Keratinocyte (primary cell): ENCODE measurements at regions not wholly inside any gene's neighbourhood (a gene's known extent, or its start where the extent isn't known, plus 50 kb on each side); places are given as distances from the start of the nearest gene placed in this dataset.

ENCODE experiments used
- DNase-seq: peaks from one replicate; pipeline ENCODE4 v3.0.0-alpha.2; 2011; ENCODE audit warnings: low read depth, missing footprints, low spot score
- FAIRE-seq: peaks from 2 replicates; lab custom pipeline; 2011; peaks lifted over from hg19 to GRCh38; lab: Jason Lieb, UNC
- H2AFZ ChIP-seq: 2 replicates; pipeline ENCODE4 v1.6.0; 2012; ENCODE audit warnings: low read length, control low read depth, inconsistent platforms; ENCODE audit not compliant: control insufficient read depth
- H3K27ac ChIP-seq: 2 replicates; pipeline ENCODE4 v1.5.1; 2011; ENCODE audit warnings: low read length; ENCODE audit not compliant: control insufficient read depth, insufficient read depth
- H3K27me3 ChIP-seq: 3 replicates; pipeline ENCODE4 v1.6.0; 2011; ENCODE audit warnings: low read length; ENCODE audit not compliant: control insufficient read depth, insufficient read depth; ENCODE audit errors: extremely low read depth
- H3K36me3 ChIP-seq, 2 experiments: 2 replicates in 1 of 2; 3 replicates in 1 of 2; pipeline ENCODE4 v1.5.1; 2011; ENCODE audit warnings: low read length in 2 of 2, mild to moderate bottlenecking in 1 of 2; ENCODE audit not compliant: control insufficient read depth in 2 of 2, insufficient read depth in 2 of 2; ENCODE audit errors: extremely low read depth in 1 of 2
- H3K4me1 ChIP-seq: 3 replicates; pipeline ENCODE4 v1.5.1; 2011; ENCODE audit warnings: low read length; ENCODE audit not compliant: control insufficient read depth, insufficient read depth; ENCODE audit errors: extremely low read depth
- H3K4me2 ChIP-seq: 3 replicates; pipeline ENCODE4 v1.6.0; 2011; ENCODE audit warnings: low read depth, low read length; ENCODE audit not compliant: control insufficient read depth, insufficient read depth; ENCODE audit errors: extremely low read depth
- H3K4me3 ChIP-seq, 3 experiments: fragments of 200-600 bp in 1 of 3; sonication (generic) in 1 of 3; 2 replicates in 2 of 3; 3 replicates in 1 of 3; pipeline ENCODE4 v1.5.1; 2011 to 2016; ENCODE audit warnings: low read length in 3 of 3, mild to moderate bottlenecking in 3 of 3, control low read depth in 2 of 3, inconsistent platforms in 1 of 3, low read depth in 1 of 3, mixed read lengths in 1 of 3, mixed run types in 1 of 3, moderate library complexity in 1 of 3; ENCODE audit not compliant: control insufficient read depth in 2 of 3, insufficient read depth in 2 of 3; ENCODE audit errors: extremely low read depth in 1 of 3
- H3K79me2 ChIP-seq: 2 replicates; pipeline ENCODE4 v1.6.0; 2012; ENCODE audit warnings: low read length; ENCODE audit not compliant: control insufficient read depth, insufficient read depth
- H3K9ac ChIP-seq: 3 replicates; pipeline ENCODE4 v1.6.0; 2011; ENCODE audit warnings: low read length; ENCODE audit not compliant: control insufficient read depth, insufficient read depth; ENCODE audit errors: extremely low read depth
- H3K9me1 ChIP-seq: 3 replicates; pipeline ENCODE4 v1.6.0; 2011; ENCODE audit warnings: low read length; ENCODE audit not compliant: control insufficient read depth, insufficient read depth; ENCODE audit errors: extremely low read depth
- H3K9me3 ChIP-seq: 2 replicates; pipeline ENCODE4 v1.5.1; 2012; ENCODE audit warnings: low read depth, low read length; ENCODE audit not compliant: control insufficient read depth
- H4K20me1 ChIP-seq: 3 replicates; pipeline ENCODE4 v1.6.0; 2011; ENCODE audit warnings: low read length; ENCODE audit not compliant: control insufficient read depth, insufficient read depth; ENCODE audit errors: extremely low read depth
- EZH2 ChIP-seq: IDR thresholded peaks from one replicate; pipeline ENCODE4 v1.6.1; 2012; ENCODE audit warnings: inconsistent platforms, mild to moderate bottlenecking, low read length, moderate library complexity
- dilution Hi-C: fragments of 300-500 bp; cut with MboI; formaldehyde crosslinking; loops from one replicate; pipeline ENCODE4 v1.7.0; 2020; ENCODE audit warnings: low sequenced_read_pairs; ENCODE audit not compliant: extremely low pct_ligation_motif_present
- TF ChIP-seq, protein P1 (sequence below), 3 experiments: IDR thresholded peaks in 1 of 3; conservative IDR thresholded peaks in 1 of 3; optimal IDR thresholded peaks in 1 of 3; 2 replicates in 2 of 3; 3 replicates in 1 of 3; pipeline versions ENCODE3 to v1.5.1; 2011; ENCODE audit warnings: low read length in 3 of 3, mild to moderate bottlenecking in 3 of 3, moderate library complexity in 2 of 3, control low read depth in 1 of 3, inconsistent platforms in 1 of 3; ENCODE audit not compliant: insufficient read depth in 2 of 3; ENCODE audit errors: extremely low read depth in 1 of 3

DNA sequence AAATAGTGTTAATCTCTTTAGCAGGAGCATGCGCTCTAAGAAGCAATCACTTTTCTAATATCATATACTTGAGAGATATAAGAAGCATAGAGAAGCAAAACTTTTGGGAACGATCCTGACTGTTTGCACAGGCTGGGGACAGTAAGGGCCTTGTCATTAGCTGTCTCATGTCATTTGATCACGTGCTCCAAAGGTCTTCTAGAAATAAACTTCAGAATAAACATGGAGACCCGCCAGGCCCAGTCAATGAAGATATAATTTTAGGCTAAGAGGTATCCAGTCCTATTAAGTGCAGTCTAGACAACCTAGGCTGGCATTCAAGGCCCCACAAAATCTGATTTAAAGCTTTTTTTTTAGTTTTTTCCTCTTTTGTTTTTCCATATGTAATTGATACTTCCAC lies 111.0 kb upstream of the APC start:
- dilution Hi-C loops: no loop called here
- DNase-seq (no peak), FAIRE-seq (no peak)
- no peak overlapping the region for H3K9ac ChIP-seq
- H3K4me3 ChIP-seq: no peak overlapping the region
- no peak overlapping the region for H3K4me2 ChIP-seq
- no peaks in the 10 kb centered on the region for H3K9me3 ChIP-seq
- no peaks in the 10 kb centered on the region for H3K36me3 ChIP-seq
- peaks cover 12% of the 10 kb centered on the region for H3K27me3 ChIP-seq
- H3K79me2 ChIP-seq: no peaks in the 10 kb centered on the region
- H3K4me1 ChIP-seq: no peaks in the 10 kb centered on the region
- no peaks in the 10 kb centered on the region for H3K9me1 ChIP-seq
- H4K20me1 ChIP-seq: no peaks in the 10 kb centered on the region
- H3K27ac ChIP-seq: no peak overlapping the region
- TF ChIP-seq, protein P1, sequence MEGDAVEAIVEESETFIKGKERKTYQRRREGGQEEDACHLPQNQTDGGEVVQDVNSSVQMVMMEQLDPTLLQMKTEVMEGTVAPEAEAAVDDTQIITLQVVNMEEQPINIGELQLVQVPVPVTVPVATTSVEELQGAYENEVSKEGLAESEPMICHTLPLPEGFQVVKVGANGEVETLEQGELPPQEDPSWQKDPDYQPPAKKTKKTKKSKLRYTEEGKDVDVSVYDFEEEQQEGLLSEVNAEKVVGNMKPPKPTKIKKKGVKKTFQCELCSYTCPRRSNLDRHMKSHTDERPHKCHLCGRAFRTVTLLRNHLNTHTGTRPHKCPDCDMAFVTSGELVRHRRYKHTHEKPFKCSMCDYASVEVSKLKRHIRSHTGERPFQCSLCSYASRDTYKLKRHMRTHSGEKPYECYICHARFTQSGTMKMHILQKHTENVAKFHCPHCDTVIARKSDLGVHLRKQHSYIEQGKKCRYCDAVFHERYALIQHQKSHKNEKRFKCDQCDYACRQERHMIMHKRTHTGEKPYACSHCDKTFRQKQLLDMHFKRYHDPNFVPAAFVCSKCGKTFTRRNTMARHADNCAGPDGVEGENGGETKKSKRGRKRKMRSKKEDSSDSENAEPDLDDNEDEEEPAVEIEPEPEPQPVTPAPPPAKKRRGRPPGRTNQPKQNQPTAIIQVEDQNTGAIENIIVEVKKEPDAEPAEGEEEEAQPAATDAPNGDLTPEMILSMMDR (optimal IDR thresholded peaks at IDR 0.05 in 1 of 3, IDR thresholded peaks at IDR 0.05 in 1 of 3, conservative IDR thresholded peaks at IDR 0.05 in 1 of 3; ENCODE audit: extremely low read depth in 1 of 3, insufficient read depth in 2 of 3, low read length in 3 of 3): no peak
- no peak for TF ChIP-seq EZH2
- H2AFZ ChIP-seq: no peak overlapping the region

DNA sequence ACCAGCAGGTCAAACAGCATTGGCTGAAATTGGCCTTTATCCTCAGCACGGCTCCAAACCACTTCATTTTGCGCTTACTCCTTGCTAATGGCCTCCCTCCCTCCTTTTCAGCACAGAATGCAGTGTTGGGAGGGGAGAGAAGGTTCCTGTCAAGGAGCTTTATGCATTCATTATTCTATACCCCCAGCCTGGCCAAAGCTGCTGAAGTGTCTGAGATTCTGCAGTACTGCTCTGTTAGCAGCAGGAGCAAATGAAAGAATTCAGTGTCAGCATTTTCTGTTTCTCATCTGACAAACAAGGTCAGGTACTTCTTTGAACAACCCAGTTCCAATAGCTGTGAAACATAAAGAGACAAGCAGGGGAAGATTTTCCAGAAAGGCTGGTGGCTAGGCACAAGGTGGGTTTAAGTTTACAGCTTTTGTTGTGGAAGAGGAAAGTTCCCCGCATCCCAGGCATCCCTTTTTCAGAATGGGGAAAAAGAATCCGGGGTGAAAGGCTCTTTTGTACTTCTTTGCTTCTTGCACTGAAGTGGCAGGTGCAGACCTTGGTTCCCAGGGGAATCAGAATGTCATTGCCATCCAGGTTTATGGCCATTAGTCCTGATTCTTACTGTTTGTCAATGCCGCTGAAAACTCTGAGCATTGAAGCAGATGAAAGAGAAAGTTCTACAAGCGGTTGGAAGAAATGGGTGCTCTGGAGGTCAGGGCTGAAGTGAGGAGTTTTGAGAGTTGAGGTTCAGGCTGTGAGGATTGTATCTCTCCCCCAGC lies 109.3 kb upstream of the APC start:
- Histone ChIP-seq H4K20me1 (no peaks in the 10 kb centered on the region), H3K4me3 (no peak overlapping the region), H3K27me3 (peaks cover 5% of the 10 kb centered on the region), H3K4me1 (no peaks in the 10 kb centered on the region), H3K36me3 (no peaks in the 10 kb centered on the region), H3K9me3 (no peaks in the 10 kb centered on the region), H2AFZ (no peak overlapping the region), H3K9ac (no peak overlapping the region), H3K27ac (no peak overlapping the region), H3K9me1 (no peaks in the 10 kb centered on the region), H3K4me2 (no peak overlapping the region), H3K79me2 (no peaks in the 10 kb centered on the region)
- FAIRE-seq (no peak), DNase-seq (no peak)
- dilution Hi-C loops: no loop called here
- TF ChIP-seq, protein P1 (optimal IDR thresholded peaks at IDR 0.05 in 1 of 3, IDR thresholded peaks at IDR 0.05 in 1 of 3, conservative IDR thresholded peaks at IDR 0.05 in 1 of 3; ENCODE audit: extremely low read depth in 1 of 3, insufficient read depth in 2 of 3, low read length in 3 of 3): no peak
- no peak for TF ChIP-seq EZH2
